OCI-LY7 (cell line): ENCODE measurements at regions not wholly inside any gene's neighbourhood (a gene's known extent, or its start where the extent isn't known, plus 50 kb on each side); places are given as distances from the start of the nearest gene placed in this dataset.

Experiments
- BruUV-seq: library from RNA; stranded (reverse); fragments of 400-500 nt; replicated peaks from 2 replicates; lab custom pipeline; 2021; lab: Mats Ljungman, UMichigan
- CTCF ChIA-PET: fragments of 300-600 bp; sonication (Branson Sonifier 250); formaldehyde crosslinking; loops from one replicate; lab custom pipeline; 2022; ENCODE audit warnings: antibody characterized with exemption; ENCODE audit not compliant: unreplicated experiment; lab: Charles Lee
- POLR2A ChIA-PET: fragments of 300-600 bp; sonication (Branson Sonifier 250); formaldehyde crosslinking; loops from one replicate; lab custom pipeline; 2022; ENCODE audit warnings: antibody characterized with exemption; lab: Charles Lee
- DNase-seq: peaks from one replicate; pipeline ENCODE4 v3.0.0-alpha.2; 2015; ENCODE audit warnings: low spot score
- H2AFZ ChIP-seq: fragments of 200-600 bp; sonication (generic), shearing (Covaris generic); 2 replicates; pipeline ENCODE4 v1.6.1; 2014; ENCODE audit warnings: mild to moderate bottlenecking, antibody characterized with exemption, low read length, moderate library complexity
- H3K27ac ChIP-seq: fragments of 200-600 bp; sonication (generic); 2 replicates; pipeline ENCODE4 v1.5.1; 2014; ENCODE audit warnings: mixed run types, low read depth, mild to moderate bottlenecking, moderate library complexity, low read length, inconsistent platforms; ENCODE audit not compliant: poor library complexity, severe bottlenecking
- H3K36me3 ChIP-seq: fragments of 200-600 bp; sonication (generic); 2 replicates; pipeline ENCODE4 v1.6.1; 2014; ENCODE audit warnings: mild to moderate bottlenecking, antibody characterized with exemption, low read length, moderate library complexity, mixed read lengths; ENCODE audit not compliant: insufficient read depth
- H3K4me1 ChIP-seq: fragments of 200-600 bp; sonication (generic); 2 replicates; pipeline ENCODE4 v1.5.1; 2014; ENCODE audit warnings: mild to moderate bottlenecking, low read length; ENCODE audit not compliant: insufficient read depth, poor library complexity, severe bottlenecking
- H3K4me2 ChIP-seq: fragments of 200-600 bp; sonication (generic); 2 replicates; pipeline ENCODE4 v1.6.1; 2014; ENCODE audit warnings: mild to moderate bottlenecking, low read length
- H3K4me3 ChIP-seq: fragments of 200-600 bp; sonication (generic); 2 replicates; pipeline ENCODE4 v1.5.1; 2014; ENCODE audit warnings: mild to moderate bottlenecking, low read depth, low read length; ENCODE audit not compliant: poor library complexity, severe bottlenecking
- H3K79me2 ChIP-seq: fragments of 200-600 bp; sonication (generic); 2 replicates; pipeline ENCODE4 v1.6.1; 2016; ENCODE audit warnings: low read depth, mild to moderate bottlenecking, low read length, moderate library complexity, mixed read lengths; ENCODE audit not compliant: insufficient read depth
- H3K9me2 ChIP-seq: fragments of 200-600 bp; sonication (generic); 2 replicates; pipeline ENCODE4 v1.6.1; 2016; ENCODE audit warnings: mild to moderate bottlenecking, low read length, mixed read lengths; ENCODE audit not compliant: insufficient read depth
- H3K9me3 ChIP-seq: fragments of 200-600 bp; sonication (generic); 2 replicates; pipeline ENCODE4 v1.6.1; 2014; ENCODE audit warnings: mild to moderate bottlenecking, mixed run types, low read length, mixed read lengths
- H4K20me1 ChIP-seq: fragments of 200-600 bp; sonication (generic); 2 replicates; pipeline ENCODE4 v1.6.1; 2014; ENCODE audit warnings: mild to moderate bottlenecking, antibody characterized with exemption, low read length, moderate library complexity, mixed read lengths; ENCODE audit not compliant: insufficient read depth
- EZH2phosphoT487 ChIP-seq: fragments of 200-600 bp; sonication (generic); IDR thresholded peaks from 2 replicates; pipeline ENCODE4 v1.6.1; 2018; ENCODE audit warnings: low read depth, borderline replicate concordance, mild to moderate bottlenecking, mixed run types, antibody characterized with exemption, low read length, moderate library complexity, mixed read lengths
- intact Hi-C: fragments of 100-400 bp; cut with micrococcal nuclease; formaldehyde crosslinking; loops from one replicate; pipeline ENCODE4 v1.10.0; 2022; ENCODE audit not compliant: unreplicated experiment
- TF ChIP-seq, protein P1 (sequence below): fragments of 200-600 bp; sonication (generic); conservative IDR thresholded peaks from 2 replicates; pipeline ENCODE4 v1.5.1; 2014; ENCODE audit warnings: mild to moderate bottlenecking, antibody characterized with exemption, low read length, moderate library complexity, mixed read lengths

DNA sequence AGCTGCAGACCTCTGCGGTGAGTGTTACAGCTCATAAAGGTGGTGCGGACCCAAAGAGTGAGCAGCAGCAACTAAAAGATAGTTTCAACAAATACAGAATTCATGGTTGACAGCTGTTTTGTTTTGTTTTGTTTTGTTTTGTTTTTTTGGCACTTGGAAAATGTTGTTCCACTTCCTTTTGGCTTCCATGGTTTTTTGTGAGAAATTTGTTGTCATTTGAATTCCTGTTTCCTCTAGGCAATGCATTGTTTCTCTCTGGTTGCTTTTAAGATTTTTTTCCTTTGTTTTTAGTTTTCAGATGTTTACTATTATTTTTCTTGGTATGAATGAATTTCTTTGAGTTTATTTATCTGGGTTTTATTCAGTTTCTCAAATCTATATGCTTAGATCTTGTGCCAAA lies 229.4 kb downstream of the MID1IP1 start:
- no peak overlapping the region for H2AFZ ChIP-seq
- no peak overlapping the region for H3K27ac ChIP-seq
- TF ChIP-seq EZH2phosphoT487: no peak
- TF ChIP-seq, protein P1, sequence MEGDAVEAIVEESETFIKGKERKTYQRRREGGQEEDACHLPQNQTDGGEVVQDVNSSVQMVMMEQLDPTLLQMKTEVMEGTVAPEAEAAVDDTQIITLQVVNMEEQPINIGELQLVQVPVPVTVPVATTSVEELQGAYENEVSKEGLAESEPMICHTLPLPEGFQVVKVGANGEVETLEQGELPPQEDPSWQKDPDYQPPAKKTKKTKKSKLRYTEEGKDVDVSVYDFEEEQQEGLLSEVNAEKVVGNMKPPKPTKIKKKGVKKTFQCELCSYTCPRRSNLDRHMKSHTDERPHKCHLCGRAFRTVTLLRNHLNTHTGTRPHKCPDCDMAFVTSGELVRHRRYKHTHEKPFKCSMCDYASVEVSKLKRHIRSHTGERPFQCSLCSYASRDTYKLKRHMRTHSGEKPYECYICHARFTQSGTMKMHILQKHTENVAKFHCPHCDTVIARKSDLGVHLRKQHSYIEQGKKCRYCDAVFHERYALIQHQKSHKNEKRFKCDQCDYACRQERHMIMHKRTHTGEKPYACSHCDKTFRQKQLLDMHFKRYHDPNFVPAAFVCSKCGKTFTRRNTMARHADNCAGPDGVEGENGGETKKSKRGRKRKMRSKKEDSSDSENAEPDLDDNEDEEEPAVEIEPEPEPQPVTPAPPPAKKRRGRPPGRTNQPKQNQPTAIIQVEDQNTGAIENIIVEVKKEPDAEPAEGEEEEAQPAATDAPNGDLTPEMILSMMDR: no peak
- no peaks in the 10 kb centered on the region for H3K9me2 ChIP-seq
- CTCF ChIA-PET: no interaction called here
- no peaks in the 10 kb centered on the region for H3K4me1 ChIP-seq
- no peaks in the 10 kb centered on the region for H3K36me3 ChIP-seq
- no TSS peak for BruUV-seq
- H3K4me2 ChIP-seq: no peak overlapping the region
- no peaks in the 10 kb centered on the region for H3K9me3 ChIP-seq
- no peak for DNase-seq
- intact Hi-C loops: no loop called here
- POLR2A ChIA-PET: no interaction called here
- no peaks in the 10 kb centered on the region for H4K20me1 ChIP-seq
- no peak overlapping the region for H3K4me3 ChIP-seq
- H3K79me2 ChIP-seq: no peaks in the 10 kb centered on the region

DNA sequence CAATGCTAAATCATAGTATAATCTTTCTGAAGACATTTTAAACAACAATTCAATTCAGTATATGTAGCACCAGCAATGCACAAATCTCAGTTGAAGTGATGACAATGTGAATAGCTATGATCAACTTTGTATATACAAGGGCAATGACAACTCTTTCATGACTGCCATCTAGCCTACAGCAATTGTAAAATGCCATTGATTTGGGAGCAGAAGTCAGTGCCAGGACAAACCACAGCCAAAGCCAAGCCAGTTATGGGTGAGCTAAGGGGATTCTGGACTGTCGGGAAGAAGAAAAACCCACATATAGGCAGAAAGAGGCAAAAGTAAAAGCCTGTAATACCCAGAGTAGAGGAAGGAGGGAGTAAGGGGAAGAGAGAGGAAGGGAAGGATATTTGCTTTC lies 238.6 kb downstream of the MID1IP1 start:
- no TSS peak for BruUV-seq
- Histone ChIP-seq H3K79me2 (no peaks in the 10 kb centered on the region), H3K27ac (no peak overlapping the region), H3K4me1 (no peaks in the 10 kb centered on the region), H3K4me2 (no peak overlapping the region), H2AFZ (no peak overlapping the region), H3K9me2 (no peaks in the 10 kb centered on the region), H3K4me3 (no peak overlapping the region), H4K20me1 (no peaks in the 10 kb centered on the region), H3K36me3 (no peaks in the 10 kb centered on the region), H3K9me3 (no peaks in the 10 kb centered on the region)
- intact Hi-C loops: no loop called here
- CTCF ChIA-PET: no interaction called here
- no peak for DNase-seq
- no peak for TF ChIP-seq EZH2phosphoT487
- TF ChIP-seq, protein P1: no peak
- POLR2A ChIA-PET: no interaction called here

DNA sequence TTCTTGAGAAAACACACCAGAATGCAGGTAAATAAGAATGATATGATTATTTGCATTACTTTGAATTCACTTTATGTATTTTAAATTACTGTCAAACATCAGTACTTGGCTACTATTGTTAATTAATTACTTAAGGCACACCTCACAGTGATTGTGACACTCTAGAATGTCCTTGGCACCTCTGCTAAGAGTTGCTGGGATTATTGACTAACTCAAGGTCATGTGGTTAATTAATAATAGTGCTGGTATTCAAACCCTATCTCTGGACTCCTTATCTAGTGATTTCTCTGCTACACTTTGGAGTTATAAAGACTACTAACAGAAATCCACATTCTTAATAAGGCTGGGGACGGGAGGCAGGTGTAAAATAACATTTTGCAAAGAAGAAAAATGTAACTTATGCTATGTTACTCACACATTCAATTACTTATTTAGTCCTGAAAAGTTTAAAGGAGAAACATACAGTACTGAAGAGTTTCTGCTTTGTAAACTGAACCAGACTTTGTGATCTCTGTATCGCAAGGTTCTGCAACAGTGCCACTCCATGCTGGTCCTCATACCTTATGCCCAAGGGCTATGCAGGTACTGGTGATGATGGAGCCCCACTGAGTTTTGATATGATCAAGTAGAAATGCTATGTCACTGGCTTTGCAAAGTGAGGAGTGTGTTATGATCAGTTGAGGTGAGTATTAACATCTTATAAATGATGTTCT lies 242.7 kb downstream of the MID1IP1 start:
- TF ChIP-seq, protein P1: no peak
- no peak for TF ChIP-seq EZH2phosphoT487
- H3K27ac ChIP-seq: no peak overlapping the region
- H3K4me1 ChIP-seq: no peaks in the 10 kb centered on the region
- CTCF ChIA-PET: no interaction called here
- no peaks in the 10 kb centered on the region for H4K20me1 ChIP-seq
- no peaks in the 10 kb centered on the region for H3K36me3 ChIP-seq
- BruUV-seq: no TSS peak
- POLR2A ChIA-PET: no interaction called here
- no peak for DNase-seq
- H2AFZ ChIP-seq: no peak overlapping the region
- no peaks in the 10 kb centered on the region for H3K79me2 ChIP-seq
- intact Hi-C loops: no loop called here
- H3K4me2 ChIP-seq: no peak overlapping the region
- no peaks in the 10 kb centered on the region for H3K9me3 ChIP-seq
- H3K9me2 ChIP-seq: no peaks in the 10 kb centered on the region
- no peak overlapping the region for H3K4me3 ChIP-seq
